Activated T-helper 17 cell treated with anti-CD3 and anti-CD28 coated beads, Interleukin-2, amount 50 U/mL, for 72 hours (primary cell): ENCODE measurements at regions not wholly inside any gene's neighbourhood (a gene's known extent, or its start where the extent isn't known, plus 50 kb on each side); places are given as distances from the start of the nearest gene placed in this dataset.
A peak's percentile ranks its signal among the peaks of the same experiment; 100 is the strongest.

ENCODE experiments used
- ATAC-seq: fragments of 150-1000 bp; cut with Tn5 transposase; replicated peaks from 2 replicates; pipeline ENCODE4 v1.10.0; 2021; ENCODE audit warnings: mild to moderate bottlenecking, moderate library complexity
- H3K27ac Mint-ChIP-seq: one replicate; pipeline ENCODE4 v1.8.0; 2022; ENCODE audit warnings: mixed read lengths
- H3K27me3 Mint-ChIP-seq: one replicate; pipeline ENCODE4 v1.8.0; 2022; ENCODE audit warnings: mixed read lengths
- H3K36me3 Mint-ChIP-seq: one replicate; pipeline ENCODE4 v1.8.0; 2022; ENCODE audit warnings: low read depth, mild to moderate bottlenecking, mixed read lengths
- H3K4me1 Mint-ChIP-seq: one replicate; pipeline ENCODE4 v1.8.0; 2022; ENCODE audit warnings: mixed read lengths
- H3K4me3 Mint-ChIP-seq: one replicate; pipeline ENCODE4 v1.8.0; 2022; ENCODE audit warnings: mild to moderate bottlenecking, mixed read lengths
- H3K9me3 Mint-ChIP-seq: one replicate; pipeline ENCODE4 v1.8.0; 2022; ENCODE audit warnings: mixed read lengths

- H3K4me3 Mint-ChIP-seq = no peak overlapping the region
- no peak overlapping the region for H3K27ac Mint-ChIP-seq
- H3K9me3 Mint-ChIP-seq = no peaks in the 10 kb centered on the region
Observed at GRCh38 chr15:70172566-70173225, 75.0 kb upstream of the TLE3 start.

GRCh38 chr15:70172124-70172523, 74.4 kb upstream of the TLE3 start:
- Mint-ChIP-seq H3K9me3 (no peaks in the 10 kb centered on the region), H3K27me3 (no peaks in the 10 kb centered on the region), H3K36me3 (no peaks in the 10 kb centered on the region), H3K4me1 (no peaks in the 10 kb centered on the region), H3K27ac (no peak overlapping the region), H3K4me3 (no peak overlapping the region)
- ATAC-seq = no peak

More at GRCh38 chr15:70172566-70173225, 75.0 kb upstream of the TLE3 start:
- Mint-ChIP-seq H3K27me3 (no peaks in the 10 kb centered on the region), H3K36me3 (no peaks in the 10 kb centered on the region), H3K4me1 (no peaks in the 10 kb centered on the region)
- no peak for ATAC-seq

- no peaks in the 10 kb centered on the region for H3K36me3 Mint-ChIP-seq
- no peak for ATAC-seq
- H3K9me3 Mint-ChIP-seq = no peaks in the 10 kb centered on the region
- no peak overlapping the region for H3K4me3 Mint-ChIP-seq
- no peaks in the 10 kb centered on the region for H3K27me3 Mint-ChIP-seq
- no peak overlapping the region for H3K27ac Mint-ChIP-seq
- H3K4me1 Mint-ChIP-seq = no peaks in the 10 kb centered on the region
Observed at GRCh38 chr15:70171256-70171886, 73.7 kb upstream of the TLE3 start.

- Mint-ChIP-seq H3K4me1 (no peaks in the 10 kb centered on the region), H3K9me3 (no peaks in the 10 kb centered on the region), H3K27ac (no peak overlapping the region), H3K27me3 (no peaks in the 10 kb centered on the region), H3K4me3 (no peak overlapping the region), H3K36me3 (no peaks in the 10 kb centered on the region)
- no peak for ATAC-seq
Observed at GRCh38 chr15:70170096-70170699, 72.5 kb upstream of the TLE3 start.

GRCh38 chr15:70169147-70169546, 71.4 kb upstream of the TLE3 start:
- H3K36me3 Mint-ChIP-seq = no peaks in the 10 kb centered on the region
- ATAC-seq = no peak
- H3K27ac Mint-ChIP-seq = no peak overlapping the region
- H3K4me3 Mint-ChIP-seq = no peak overlapping the region
- H3K27me3 Mint-ChIP-seq = no peaks in the 10 kb centered on the region
- no peaks in the 10 kb centered on the region for H3K9me3 Mint-ChIP-seq
- no peaks in the 10 kb centered on the region for H3K4me1 Mint-ChIP-seq

DNA sequence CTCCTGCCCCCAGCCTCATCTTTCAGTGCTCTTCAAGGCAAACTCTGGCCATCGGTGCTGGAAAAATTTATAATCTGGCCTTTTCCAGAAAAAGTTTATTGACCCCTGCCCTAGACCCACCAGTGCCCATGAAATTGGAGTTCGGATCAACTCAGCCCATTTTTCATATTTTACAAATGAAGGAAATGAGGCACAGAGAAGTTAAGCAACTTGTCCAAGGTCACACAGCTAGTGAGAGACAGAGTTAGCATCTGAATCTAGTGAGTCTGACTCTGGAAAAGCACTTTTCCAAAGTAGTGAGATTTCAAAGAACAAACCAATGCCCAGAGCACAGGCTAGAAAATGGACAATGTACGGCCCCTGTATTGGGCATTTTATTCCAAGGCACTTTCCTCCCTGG, 69.4 kb upstream of the TLE3 start:
- Mint-ChIP-seq H3K36me3 (no peaks in the 10 kb centered on the region), H3K27me3 (no peaks in the 10 kb centered on the region), H3K4me1 (no peaks in the 10 kb centered on the region), H3K9me3 (no peaks in the 10 kb centered on the region), H3K27ac (no peak overlapping the region), H3K4me3 (no peak overlapping the region)
- ATAC-seq = no peak

GRCh38 chr15:70166506-70167087, 68.9 kb upstream of the TLE3 start:
- Mint-ChIP-seq H3K4me3 (no peak overlapping the region), H3K9me3 (no peaks in the 10 kb centered on the region), H3K27ac (no peak overlapping the region), H3K27me3 (no peaks in the 10 kb centered on the region), H3K4me1 (no peaks in the 10 kb centered on the region), H3K36me3 (no peaks in the 10 kb centered on the region)
- no peak for ATAC-seq

DNA sequence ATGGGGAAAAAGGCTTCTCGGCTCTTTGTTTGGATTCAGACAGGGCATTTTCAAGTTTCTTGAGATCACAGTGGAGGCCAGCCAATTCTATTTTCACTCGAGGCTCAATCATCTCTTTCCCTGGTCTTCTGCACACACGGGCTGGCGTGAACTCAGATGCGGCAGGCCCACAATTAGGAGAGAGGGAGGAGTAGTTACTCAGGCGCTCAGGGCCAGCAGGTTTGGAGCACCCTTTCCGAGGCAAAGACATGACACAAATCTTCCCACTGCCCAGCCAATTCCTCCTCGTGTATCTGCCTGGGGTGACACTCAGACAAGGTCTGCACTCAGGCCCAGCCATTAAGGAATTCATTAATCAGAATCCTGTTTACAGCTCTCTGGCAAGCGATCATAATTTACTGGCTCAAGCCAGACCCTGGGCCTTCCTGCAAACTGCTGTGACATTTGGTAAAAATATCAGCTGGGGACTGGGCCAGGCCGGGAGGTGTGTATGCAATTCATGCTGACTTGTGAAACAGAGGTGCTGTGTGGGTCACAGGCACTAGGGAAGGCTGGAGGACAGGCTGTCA, 68.1 kb upstream of the TLE3 start:
- ATAC-seq = no peak
- Mint-ChIP-seq H3K9me3 (no peaks in the 10 kb centered on the region), H3K27me3 (no peaks in the 10 kb centered on the region), H3K27ac (no peak overlapping the region), H3K4me1 (no peaks in the 10 kb centered on the region), H3K4me3 (no peak overlapping the region), H3K36me3 (no peaks in the 10 kb centered on the region)

- H3K36me3 Mint-ChIP-seq = no peaks in the 10 kb centered on the region
- no peak overlapping the region for H3K4me3 Mint-ChIP-seq
- no peaks in the 10 kb centered on the region for H3K9me3 Mint-ChIP-seq
- H3K27ac Mint-ChIP-seq = no peak overlapping the region
- ATAC-seq = no peak
- peaks cover 3% of the 10 kb centered on the region for H3K27me3 Mint-ChIP-seq
- H3K4me1 Mint-ChIP-seq = no peaks in the 10 kb centered on the region
Observed at GRCh38 chr15:70164910-70165715, 67.4 kb upstream of the TLE3 start.

GRCh38 chr15:70164156-70164900, 66.6 kb upstream of the TLE3 start:
- Mint-ChIP-seq H3K4me1 (no peaks in the 10 kb centered on the region), H3K4me3 (no peak overlapping the region), H3K36me3 (no peaks in the 10 kb centered on the region), H3K9me3 (no peaks in the 10 kb centered on the region), H3K27ac (no peak overlapping the region), H3K27me3 (peaks cover 9% of the 10 kb centered on the region)
- ATAC-seq = no peak

- H3K4me1 Mint-ChIP-seq = no peaks in the 10 kb centered on the region
- H3K36me3 Mint-ChIP-seq = no peaks in the 10 kb centered on the region
- no peak for ATAC-seq
Observed at GRCh38 chr15:70160803-70161565, 63.3 kb upstream of the TLE3 start.

GRCh38 chr15:70160267-70160666, 62.5 kb upstream of the TLE3 start:
- Mint-ChIP-seq H3K36me3 (no peaks in the 10 kb centered on the region), H3K4me1 (no peaks in the 10 kb centered on the region), H3K4me3 (no peak overlapping the region), H3K9me3 (no peaks in the 10 kb centered on the region), H3K27ac (no peak overlapping the region), H3K27me3 (peaks cover 15% of the 10 kb centered on the region)
- ATAC-seq = peak; percentile 53

More at GRCh38 chr15:70160803-70161565, 63.3 kb upstream of the TLE3 start:
- peaks cover 15% of the 10 kb centered on the region for H3K27me3 Mint-ChIP-seq
- H3K9me3 Mint-ChIP-seq = no peaks in the 10 kb centered on the region
- no peak overlapping the region for H3K4me3 Mint-ChIP-seq
- no peak overlapping the region for H3K27ac Mint-ChIP-seq

DNA sequence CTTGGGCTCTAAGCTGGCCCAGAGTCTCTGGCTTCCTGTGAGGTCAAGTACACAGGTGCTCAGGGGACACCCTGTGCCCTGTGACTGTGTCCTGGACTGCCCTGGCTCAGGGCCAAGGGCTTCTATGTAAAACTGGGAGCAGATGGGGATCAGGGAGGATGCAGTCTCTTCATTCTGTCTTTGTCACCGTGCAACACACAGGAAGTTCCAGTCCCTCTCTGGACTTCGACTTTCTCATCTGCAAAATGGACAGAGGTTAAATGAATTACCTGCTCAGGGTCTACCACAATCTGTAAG, 61.9 kb upstream of the TLE3 start:
- Mint-ChIP-seq H3K4me3 (no peak overlapping the region), H3K4me1 (no peaks in the 10 kb centered on the region), H3K27ac (no peak overlapping the region), H3K9me3 (no peaks in the 10 kb centered on the region), H3K27me3 (peaks cover 15% of the 10 kb centered on the region), H3K36me3 (no peaks in the 10 kb centered on the region)
- no peak for ATAC-seq
